B cell (primary cell): ENCODE measurements at regions not wholly inside any gene's neighbourhood (a gene's known extent, or its start where the extent isn't known, plus 50 kb on each side); places are given as distances from the start of the nearest gene placed in this dataset.

Experiments
- ATAC-seq: fragments of 200-7000 bp; cut with Tn5 transposase; one replicate; pipeline ENCODE4 v1.10.0; 2021; ENCODE audit warnings: low read depth, mild to moderate bottlenecking, moderate number of reproducible peaks, moderate library complexity
- CTCF ChIA-PET: fragments of 350-600 bp; sonication (Branson Sonifier 250); formaldehyde crosslinking; loops from one replicate; lab custom pipeline; 2021; ENCODE audit warnings: antibody characterized with exemption, inconsistent platforms; lab: Charles Lee
- POLR2A ChIA-PET: fragments of 350-600 bp; sonication (Branson Sonifier 250); formaldehyde crosslinking; loops from one replicate; lab custom pipeline; 2021; ENCODE audit warnings: antibody characterized with exemption; lab: Charles Lee
- DNase-seq: peaks from one replicate; pipeline ENCODE4 v3.0.0; 2013
- H2AFZ ChIP-seq: 2 replicates; pipeline ENCODE4 v1.6.1; 2012; ENCODE audit warnings: mild to moderate bottlenecking, low read depth, low read length; ENCODE audit not compliant: insufficient read depth, poor library complexity, severe bottlenecking
- H3K27ac ChIP-seq, 2 donors: 1 replicate in 1 of 2; 2 replicates in 1 of 2; pipeline ENCODE4 v1.5.1; 2012 to 2013; ENCODE audit warnings: low read length in 2 of 2, mild to moderate bottlenecking in 2 of 2, moderate library complexity in 1 of 2
- H3K27me3 ChIP-seq, 4 experiments: fragments of 200-600 bp in 1 of 4; sonication (generic) in 1 of 4; replicated peaks in 1 of 4; 1 replicate in 2 of 4; 2 replicates in 2 of 4; pipeline versions ENCODE4 v1.6.1 to v1.7.0; 2013 to 2016; ENCODE audit warnings: low read length in 3 of 4, mild to moderate bottlenecking in 2 of 4, mixed read lengths in 1 of 4, moderate library complexity in 1 of 4; ENCODE audit not compliant: insufficient read depth in 4 of 4, control insufficient read depth in 3 of 4; ENCODE audit errors: control extremely low read depth in 1 of 4
- H3K36me3 ChIP-seq, 2 experiments: replicated peaks in 1 of 2; 1 replicate in 1 of 2; 2 replicates in 1 of 2; pipeline versions ENCODE4 v1.6.1 to v1.7.1; 2013; ENCODE audit warnings: low read length in 1 of 2; ENCODE audit not compliant: insufficient read depth in 2 of 2, control insufficient read depth in 1 of 2; ENCODE audit errors: control extremely low read depth in 1 of 2, extremely low read depth in 1 of 2
- H3K4me1 ChIP-seq, 2 donors: fragments of 200-600 bp in 1 of 2; sonication (generic) in 1 of 2; 1 replicate in 1 of 2; 2 replicates in 1 of 2; pipeline versions ENCODE4 v1.5.1 to v1.6.1; 2013 to 2017; ENCODE audit warnings: low read length in 2 of 2; ENCODE audit not compliant: control insufficient read depth in 2 of 2, insufficient read depth in 2 of 2
- H3K4me2 ChIP-seq: replicated peaks from 2 replicates; pipeline ENCODE3; 2012; ENCODE audit warnings: mild to moderate bottlenecking, low read depth, low read length; ENCODE audit not compliant: poor library complexity, severe bottlenecking
- H3K4me3 ChIP-seq, 5 experiments: fragments of 200-600 bp in 1 of 5; sonication (generic) in 1 of 5; 1 replicate in 3 of 5; 2 replicates in 2 of 5; pipeline versions ENCODE4 v1.5.1 to v1.7.0; 2011 to 2016; ENCODE audit warnings: low read length in 4 of 5, mild to moderate bottlenecking in 4 of 5, low read depth in 2 of 5, control low read depth in 1 of 5, moderate library complexity in 1 of 5; ENCODE audit not compliant: insufficient read depth in 1 of 5; ENCODE audit errors: control extremely low read depth in 1 of 5, extremely low read depth in 1 of 5
- H3K79me2 ChIP-seq: fragments of 200-600 bp; sonication (generic); one replicate; pipeline ENCODE4 v1.6.0; 2016; ENCODE audit warnings: low read length; ENCODE audit not compliant: control insufficient read depth, insufficient read depth
- H3K9ac ChIP-seq: fragments of 200-600 bp; sonication (generic); 2 replicates; pipeline ENCODE4 v1.6.1; 2017; ENCODE audit warnings: mild to moderate bottlenecking, low read length, moderate library complexity
- H3K9me3 ChIP-seq, 3 donors: one replicate each; pipeline versions ENCODE4 v1.6.1 to v1.7.1; 2013; ENCODE audit warnings: low read length in 2 of 3; ENCODE audit not compliant: control insufficient read depth in 2 of 3, insufficient read depth in 1 of 3; ENCODE audit errors: control extremely low read depth in 1 of 3
- H4K20me1 ChIP-seq: 2 replicates; pipeline ENCODE4 v1.6.0; 2012; ENCODE audit warnings: mild to moderate bottlenecking, low read length; ENCODE audit not compliant: insufficient read depth, control insufficient read depth, poor library complexity, severe bottlenecking
- H3K27ac Mint-ChIP-seq: one replicate; pipeline ENCODE4 v1.8.0; 2021; ENCODE audit warnings: mixed read lengths
- H3K27me3 Mint-ChIP-seq: one replicate; pipeline ENCODE4 v1.8.0; 2021; ENCODE audit warnings: mixed read lengths
- H3K4me1 Mint-ChIP-seq: one replicate; pipeline ENCODE4 v1.8.0; 2021; ENCODE audit warnings: mixed read lengths
- H3K4me3 Mint-ChIP-seq: one replicate; pipeline ENCODE4 v1.8.0; 2021; ENCODE audit warnings: mixed read lengths
- H3K9me3 Mint-ChIP-seq: one replicate; pipeline ENCODE4 v1.8.0; 2022; ENCODE audit warnings: mixed read lengths; ENCODE audit not compliant: insufficient read depth
- CTCF ChIP-seq: fragments of 200-600 bp; IDR thresholded peaks from one replicate; pipeline ENCODE4 v1.8.0; 2022; ENCODE audit warnings: antibody characterized with exemption, mild to moderate bottlenecking
- EZH2 ChIP-seq: IDR thresholded peaks from 2 replicates; pipeline ENCODE4 v1.6.1; 2012; ENCODE audit warnings: borderline replicate concordance, low read depth, mild to moderate bottlenecking, moderate library complexity, low read length; ENCODE audit not compliant: insufficient read depth, poor library complexity, severe bottlenecking
- WGBS: methylation state at CpG from one replicate; pipeline ENCODE4 v1.1.5; 2013; ENCODE audit warnings: missing lambda C conversion rate; ENCODE audit not compliant: insufficient coverage; 5-methylcytosine and 5-hydroxymethylcytosine counted together
- intact Hi-C: fragments of 100-400 bp; cut with micrococcal nuclease; formaldehyde crosslinking; loops from one replicate; pipeline ENCODE4 v1.10.0; 2022

- H2AFZ ChIP-seq = no peak overlapping the region
- CTCF ChIA-PET = no interaction called here
Measured at GRCh38 chr10:128432011-128432410, 305.8 kb upstream of the MKI67 start.

GRCh38 chr10:128432423-128432822 lies 306.2 kb upstream of the MKI67 start:
- H2AFZ ChIP-seq = no peak overlapping the region
- no peak for DNase-seq
- Mint-ChIP-seq H3K27me3 (no peaks in the 10 kb centered on the region), H3K9me3 (no peaks in the 10 kb centered on the region), H3K4me3 (no peak overlapping the region), H3K27ac (no peak overlapping the region), H3K4me1 (no peaks in the 10 kb centered on the region)
- H3K9me3 ChIP-seq = peaks cover 0 to 29% (median 0%) of the 10 kb centered on the region in 3 donors
- intact Hi-C loops = no loop called here
- H3K79me2 ChIP-seq = no peaks in the 10 kb centered on the region
- no peak overlapping the region for H3K4me3 ChIP-seq
- no peaks in the 10 kb centered on the region for H3K36me3 ChIP-seq
- H3K4me1 ChIP-seq = no peaks in the 10 kb centered on the region
- no peak overlapping the region for H3K27ac ChIP-seq
- WGBS = 100% methylated on average over 4 of the region's 6 CpGs
- H3K9ac ChIP-seq = no peak overlapping the region
- no peak for TF ChIP-seq EZH2
- no peak for TF ChIP-seq CTCF
- H3K4me2 ChIP-seq = no peak overlapping the region
- no peaks in the 10 kb centered on the region for H3K27me3 ChIP-seq
- POLR2A ChIA-PET = no interaction called here
- CTCF ChIA-PET = no interaction called here
- no peaks in the 10 kb centered on the region for H4K20me1 ChIP-seq
- no peak for ATAC-seq

More at GRCh38 chr10:128432011-128432410, 305.8 kb upstream of the MKI67 start:
- no peaks in the 10 kb centered on the region for H3K9me3 Mint-ChIP-seq
- H3K27me3 Mint-ChIP-seq = no peaks in the 10 kb centered on the region
- no peaks in the 10 kb centered on the region for H3K36me3 ChIP-seq
- no peak overlapping the region for H3K9ac ChIP-seq
- WGBS = 76% methylated on average over 4 of the region's 7 CpGs
- POLR2A ChIA-PET = no interaction called here
- no peak overlapping the region for H3K27ac Mint-ChIP-seq
- H3K27me3 ChIP-seq = no peaks in the 10 kb centered on the region
- peaks cover 0 to 30% (median 0%) of the 10 kb centered on the region in 3 donors for H3K9me3 ChIP-seq
- no peak for TF ChIP-seq EZH2
- no peak overlapping the region for H3K4me2 ChIP-seq
- H3K4me1 ChIP-seq = no peaks in the 10 kb centered on the region
- no peaks in the 10 kb centered on the region for H3K79me2 ChIP-seq
- H3K4me3 ChIP-seq = no peak overlapping the region
- H3K4me1 Mint-ChIP-seq = no peaks in the 10 kb centered on the region
- H3K4me3 Mint-ChIP-seq = no peak overlapping the region
- intact Hi-C loops = no loop called here
- H4K20me1 ChIP-seq = no peaks in the 10 kb centered on the region
- ATAC-seq (no peak), DNase-seq (no peak)
- no peak overlapping the region for H3K27ac ChIP-seq
